PC-3 (cell line): ENCODE measurements at regions not wholly inside any gene's neighbourhood (a gene's known extent, or its start where the extent isn't known, plus 50 kb on each side); places are given as distances from the start of the nearest gene placed in this dataset.

Experiments used
- ATAC-seq: fragments of 200-7000 bp; cut with Tn5 transposase; 2 replicates; pipeline ENCODE4 v1.9.1; 2020; ENCODE audit warnings: mild to moderate bottlenecking, moderate library complexity
- BruUV-seq: library from RNA; stranded (reverse); fragments of 400-500 nt; replicated peaks from 2 replicates; lab custom pipeline; 2021; lab: Mats Ljungman, UMichigan
- CTCF ChIA-PET: fragments of 300-600 bp; sonication (Branson Sonifier 250); formaldehyde crosslinking; loops from one replicate; lab custom pipeline; 2022; ENCODE audit warnings: antibody characterized with exemption; lab: Charles Lee
- POLR2A ChIA-PET: fragments of 300-600 bp; sonication (Branson Sonifier 250); formaldehyde crosslinking; loops from one replicate; lab custom pipeline; 2022; ENCODE audit warnings: antibody characterized with exemption; ENCODE audit not compliant: unreplicated experiment; lab: Charles Lee
- DNase-seq: peaks from one replicate; pipeline ENCODE4 v3.0.0-alpha.2; 2015
- H2AFZ ChIP-seq: fragments of 300-600 bp; sonication (generic); 2 replicates; pipeline ENCODE4 v1.6.0; 2016; ENCODE audit warnings: antibody characterized with exemption, low read length
- H3F3A ChIP-seq: fragments of 300-600 bp; sonication (generic); one replicate; pipeline ENCODE4 v1.6.0; 2017; ENCODE audit warnings: antibody characterized with exemption, low read length, control low read depth, mild to moderate bottlenecking; ENCODE audit not compliant: unreplicated experiment
- H3K27ac ChIP-seq: fragments of 300-600 bp; sonication (generic); 2 replicates; pipeline ENCODE4 v1.5.1; 2016; ENCODE audit warnings: mild to moderate bottlenecking, low read length
- H3K27me3 ChIP-seq: fragments of 300-600 bp; sonication (generic); 2 replicates; pipeline ENCODE4 v1.6.1; 2016; ENCODE audit warnings: low read length, mixed read lengths
- H3K36me3 ChIP-seq: fragments of 300-600 bp; sonication (generic); 2 replicates; pipeline ENCODE4 v1.6.1; 2016; ENCODE audit warnings: low read depth, mixed run types, low read length, mixed read lengths
- H3K4me1 ChIP-seq: fragments of 300-600 bp; sonication (generic); 2 replicates; pipeline ENCODE4 v1.5.1; 2016; ENCODE audit warnings: low read length; ENCODE audit not compliant: insufficient read depth
- H3K4me2 ChIP-seq: fragments of 300-600 bp; sonication (generic); 2 replicates; pipeline ENCODE4 v1.6.0; 2016; ENCODE audit warnings: low read length
- H3K4me3 ChIP-seq: fragments of 300-600 bp; sonication (generic); 2 replicates; pipeline ENCODE4 v1.5.1; 2016; ENCODE audit warnings: mild to moderate bottlenecking, low read length, mixed read lengths
- H3K79me2 ChIP-seq: fragments of 300-600 bp; sonication (generic); 2 replicates; pipeline ENCODE4 v1.6.1; 2017; ENCODE audit warnings: low read length, mixed read lengths
- H3K9ac ChIP-seq: fragments of 300-600 bp; sonication (generic); 2 replicates; pipeline ENCODE4 v1.6.0; 2016; ENCODE audit warnings: mild to moderate bottlenecking, low read length
- H3K9me2 ChIP-seq: fragments of 300-600 bp; sonication (generic); replicated peaks from 2 replicates; pipeline ENCODE4 v1.6.1; 2016; ENCODE audit warnings: mixed run types, low read length, mixed read lengths
- H3K9me3 ChIP-seq: fragments of 300-600 bp; sonication (generic); 2 replicates; pipeline ENCODE4 v1.6.1; 2016; ENCODE audit warnings: low read length, mixed read lengths
- H4K20me1 ChIP-seq: fragments of 300-600 bp; sonication (generic); 2 replicates; pipeline ENCODE4 v1.6.1; 2016; ENCODE audit warnings: low read length, mixed read lengths
- CTCF ChIP-seq: fragments of 300-600 bp; sonication (generic); conservative IDR thresholded peaks from 2 replicates; pipeline ENCODE4 v1.5.1; 2017; ENCODE audit warnings: antibody characterized with exemption, low read depth, mild to moderate bottlenecking, low read length
- EZH2 ChIP-seq: fragments of 300-600 bp; sonication (generic); IDR thresholded peaks from one replicate; pipeline ENCODE4 v1.6.1; 2017; ENCODE audit warnings: antibody characterized with exemption, mild to moderate bottlenecking, low read length; ENCODE audit not compliant: unreplicated experiment
- EZH2phosphoT487 ChIP-seq: fragments of 300-600 bp; sonication (generic); IDR thresholded peaks from 2 replicates; pipeline ENCODE4 v1.6.1; 2018; ENCODE audit warnings: mild to moderate bottlenecking, antibody characterized with exemption, low read length, borderline replicate concordance
- intact Hi-C: fragments of 100-400 bp; cut with micrococcal nuclease; formaldehyde crosslinking; loops from 2 replicates; pipeline ENCODE4 v1.9.0; 2023

GRCh38 chrX:117680286-117680685 is 436.3 kb downstream of the KLHL13 start:
- Histone ChIP-seq H3K27me3 (no peaks in the 10 kb centered on the region), H3K4me1 (no peaks in the 10 kb centered on the region), H3F3A (no peaks in the 10 kb centered on the region), H3K36me3 (no peaks in the 10 kb centered on the region), H3K4me2 (no peak overlapping the region), H3K9me2 (no peaks in the 10 kb centered on the region), H3K9ac (no peak overlapping the region), H3K9me3 (no peaks in the 10 kb centered on the region), H3K27ac (no peak overlapping the region), H2AFZ (no peak overlapping the region), H4K20me1 (no peaks in the 10 kb centered on the region), H3K4me3 (no peak overlapping the region), H3K79me2 (no peaks in the 10 kb centered on the region)
- ChIA-PET CTCF (no interaction called here), POLR2A (no interaction called here)
- no TSS peak for BruUV-seq
- ATAC-seq (no peak), DNase-seq (no peak)
- intact Hi-C loops: no loop called here
- TF ChIP-seq EZH2 (no peak), CTCF (no peak), EZH2phosphoT487 (no peak)

GRCh38 chrX:117653396-117653795 is 463.2 kb downstream of the KLHL13 start:
- ChIA-PET CTCF (no interaction called here), POLR2A (no interaction called here)
- no peak for DNase-seq
- no peaks in the 10 kb centered on the region for H3F3A ChIP-seq
- no peaks in the 10 kb centered on the region for H3K36me3 ChIP-seq
- no peak for TF ChIP-seq CTCF
- no peak for TF ChIP-seq EZH2phosphoT487
- no peak for TF ChIP-seq EZH2
- no TSS peak for BruUV-seq
- no peaks in the 10 kb centered on the region for H4K20me1 ChIP-seq
- no peaks in the 10 kb centered on the region for H3K27me3 ChIP-seq
- no peak overlapping the region for H3K4me3 ChIP-seq
- H3K9me3 ChIP-seq: no peaks in the 10 kb centered on the region
- no peaks in the 10 kb centered on the region for H3K4me1 ChIP-seq
- no peak overlapping the region for H3K9ac ChIP-seq
- no peaks in the 10 kb centered on the region for H3K9me2 ChIP-seq
- no peaks in the 10 kb centered on the region for H3K79me2 ChIP-seq
- no peak overlapping the region for H3K27ac ChIP-seq
- no peak overlapping the region for H2AFZ ChIP-seq
- intact Hi-C loops: no loop called here
- H3K4me2 ChIP-seq: no peak overlapping the region
- ATAC-seq: no peak

- TF ChIP-seq EZH2: no peak
- TF ChIP-seq EZH2phosphoT487: no peak
- TF ChIP-seq CTCF: no peak
- no peaks in the 10 kb centered on the region for H3K79me2 ChIP-seq
- no peak overlapping the region for H3K9ac ChIP-seq
- H3K27me3 ChIP-seq: no peaks in the 10 kb centered on the region
- H4K20me1 ChIP-seq: no peaks in the 10 kb centered on the region
- no peak overlapping the region for H2AFZ ChIP-seq
- no peak for DNase-seq
- no peaks in the 10 kb centered on the region for H3K4me1 ChIP-seq
- no peaks in the 10 kb centered on the region for H3K9me3 ChIP-seq
- H3K4me3 ChIP-seq: no peak overlapping the region
- intact Hi-C loops: no loop called here
- no peak for ATAC-seq
- no peak overlapping the region for H3K27ac ChIP-seq
- no peaks in the 10 kb centered on the region for H3K36me3 ChIP-seq
- ChIA-PET CTCF (no interaction called here), POLR2A (no interaction called here)
- no peak overlapping the region for H3K4me2 ChIP-seq
- H3K9me2 ChIP-seq: no peaks in the 10 kb centered on the region
- no TSS peak for BruUV-seq
- no peaks in the 10 kb centered on the region for H3F3A ChIP-seq
These were observed 471.0 kb downstream of the KLHL13 start for GRCh38 chrX:117645639-117646038.
